Activated CD8-positive, alpha-beta T cell treated with anti-CD3 and anti-CD28 coated beads, Interleukin-2, amount 10 ng/mL, durations not matched to agents 7 days and 5 days (primary cell): ENCODE measurements at regions not wholly inside any gene's neighbourhood (a gene's known extent, or its start where the extent isn't known, plus 50 kb on each side); places are given as distances from the start of the nearest gene placed in this dataset.
"Not testable (repeated sequence)": the region's sequence is repeated elsewhere in the genome, so short reads cannot be mapped to it uniquely, and the experiment has no call there.

ENCODE experiments used
- ATAC-seq: fragments of 150-1000 bp; cut with Tn5 transposase; one replicate; pipeline ENCODE4 v1.10.0; 2021; ENCODE audit warnings: moderate library complexity
- CTCF ChIA-PET: fragments of 350-600 bp; sonication (Branson Sonifier 250); formaldehyde crosslinking; loops from one replicate; lab custom pipeline; 2021; ENCODE audit warnings: antibody characterized with exemption; lab: Charles Lee
- POLR2A ChIA-PET: fragments of 350-600 bp; sonication (Branson Sonifier 250); formaldehyde crosslinking; loops from one replicate; lab custom pipeline; 2021; ENCODE audit warnings: antibody characterized with exemption; lab: Charles Lee
- DNase-seq: peaks from one replicate; pipeline ENCODE4 v3.0.0-alpha.2; 2020
- H3K27ac Mint-ChIP-seq: one replicate; pipeline ENCODE4 v1.8.0; 2021; ENCODE audit warnings: mild to moderate bottlenecking, mixed read lengths
- H3K27me3 Mint-ChIP-seq: one replicate; pipeline ENCODE4 v1.8.0; 2021; ENCODE audit warnings: low read depth, mixed read lengths
- H3K36me3 Mint-ChIP-seq: one replicate; pipeline ENCODE4 v1.8.0; 2021; ENCODE audit warnings: low read depth, mixed read lengths
- H3K4me1 Mint-ChIP-seq: one replicate; pipeline ENCODE4 v1.8.0; 2021; ENCODE audit warnings: low read depth, mixed read lengths
- H3K4me3 Mint-ChIP-seq: one replicate; pipeline ENCODE4 v1.8.0; 2021; ENCODE audit warnings: mild to moderate bottlenecking, mixed read lengths
- H3K9me3 Mint-ChIP-seq: one replicate; pipeline ENCODE4 v1.8.0; 2022; ENCODE audit warnings: mixed read lengths; ENCODE audit not compliant: insufficient read depth

DNA sequence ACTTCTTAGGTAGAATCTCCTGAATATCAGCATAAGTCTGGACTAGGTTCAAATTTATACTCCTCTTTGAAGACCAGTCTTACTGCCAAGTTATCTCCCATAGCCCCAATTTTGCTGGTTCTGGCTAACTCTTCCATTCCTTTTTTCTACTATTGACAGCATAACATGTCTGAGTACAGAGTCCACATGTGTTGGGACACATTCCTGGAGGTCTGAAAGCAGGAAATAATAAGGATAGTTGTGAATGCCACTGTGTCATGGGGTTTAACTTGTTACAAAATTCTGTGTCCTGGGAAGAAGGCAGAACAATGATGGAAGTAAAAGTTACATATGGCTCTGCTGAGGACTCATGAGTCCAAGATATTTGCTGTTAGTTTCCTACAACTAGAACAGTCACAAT, 57.4 kb upstream of the ZBTB20 start:
- Mint-ChIP-seq H3K36me3 (no peaks in the 10 kb centered on the region), H3K27me3 (no peaks in the 10 kb centered on the region), H3K4me3 (no peak overlapping the region), H3K9me3 (no peaks in the 10 kb centered on the region), H3K27ac (no peak overlapping the region), H3K4me1 (no peaks in the 10 kb centered on the region)
- ChIA-PET CTCF (no interaction called here), POLR2A (no interaction called here)
- no peak for ATAC-seq
- no peak for DNase-seq

GRCh38 chr3:115208066-115208750, 61.1 kb upstream of the ZBTB20 start:
- Mint-ChIP-seq H3K27ac (no peak overlapping the region), H3K36me3 (no peaks in the 10 kb centered on the region), H3K9me3 (no peaks in the 10 kb centered on the region), H3K27me3 (no peaks in the 10 kb centered on the region), H3K4me3 (no peak overlapping the region), H3K4me1 (no peaks in the 10 kb centered on the region)
- POLR2A ChIA-PET: no interaction called here
- DNase-seq (no peak), ATAC-seq (no peak)
- CTCF ChIA-PET: interaction anchor here (2.5 kb wide), 1 partner anchor 10 kb away, joined by 9 read pairs; no protein-coding TSS in a partner anchor

GRCh38 chr3:115211810-115212492, 64.9 kb upstream of the ZBTB20 start:
- H3K27ac Mint-ChIP-seq: no peak overlapping the region
- CTCF ChIA-PET: interaction anchor here (1.2 kb wide), 1 partner anchor 481 kb away, joined by 3 read pairs; no protein-coding TSS in a partner anchor
- H3K4me3 Mint-ChIP-seq: no peak overlapping the region
- H3K4me1 Mint-ChIP-seq: no peaks in the 10 kb centered on the region
- POLR2A ChIA-PET: no interaction called here
- no peaks in the 10 kb centered on the region for H3K9me3 Mint-ChIP-seq
- DNase-seq: no peak
- H3K27me3 Mint-ChIP-seq: no peaks in the 10 kb centered on the region
- no peak for ATAC-seq
- no peaks in the 10 kb centered on the region for H3K36me3 Mint-ChIP-seq

- Mint-ChIP-seq H3K27me3 (no peaks in the 10 kb centered on the region), H3K4me3 (no peak overlapping the region), H3K36me3 (no peaks in the 10 kb centered on the region), H3K27ac (no peak overlapping the region), H3K4me1 (no peaks in the 10 kb centered on the region), H3K9me3 (no peaks in the 10 kb centered on the region)
- POLR2A ChIA-PET: no interaction called here
- DNase-seq (no peak), ATAC-seq (no peak)
- CTCF ChIA-PET: no interaction called here
These were observed 65.5 kb upstream of the ZBTB20 start for GRCh38 chr3:115212615-115213014.

DNA sequence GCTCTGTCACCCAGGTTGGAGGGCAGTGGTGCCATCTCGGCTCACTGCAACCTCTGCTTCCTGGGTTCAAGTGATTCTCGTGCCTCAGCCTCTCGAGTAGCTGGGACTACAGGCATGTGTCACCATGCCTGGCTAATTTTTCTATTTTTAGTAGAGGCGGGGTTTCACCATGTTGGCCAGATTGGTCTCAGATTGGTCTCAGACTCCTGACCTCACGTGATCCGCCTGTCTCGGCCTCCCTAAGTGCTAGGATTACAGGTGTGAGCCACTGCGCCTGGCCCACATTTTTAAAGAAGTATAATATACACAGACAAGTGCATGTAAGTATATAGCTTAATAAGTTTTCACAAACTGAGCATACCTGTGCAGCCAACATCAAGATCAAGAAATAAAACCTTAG, 66.0 kb upstream of the ZBTB20 start:
- H3K27ac Mint-ChIP-seq, POLR2A ChIA-PET, ATAC-seq, H3K36me3 Mint-ChIP-seq, H3K27me3 Mint-ChIP-seq, DNase-seq, H3K4me1 Mint-ChIP-seq, H3K4me3 Mint-ChIP-seq, H3K9me3 Mint-ChIP-seq, CTCF ChIA-PET: not testable (repeated sequence)

GRCh38 chr3:115217292-115217677, 70.2 kb upstream of the ZBTB20 start:
- DNase-seq (no peak), ATAC-seq (no peak)
- ChIA-PET POLR2A (no interaction called here), CTCF (interaction anchor here (0.6 to 2.4 kb wide), 10 partner anchors 10 to 598 kb away, joined by 3 to 19 read pairs (median 6); no protein-coding TSS in a partner anchor)
- no peak overlapping the region for H3K27ac Mint-ChIP-seq
- no peaks in the 10 kb centered on the region for H3K4me1 Mint-ChIP-seq
- H3K36me3 Mint-ChIP-seq: no peaks in the 10 kb centered on the region
- H3K9me3 Mint-ChIP-seq: no peaks in the 10 kb centered on the region
- no peak overlapping the region for H3K4me3 Mint-ChIP-seq
- H3K27me3 Mint-ChIP-seq: peaks cover 5% of the 10 kb centered on the region

GRCh38 chr3:115217678-115218451, 70.8 kb upstream of the ZBTB20 start:
- CTCF ChIA-PET: interaction anchor here (0.6 to 2.4 kb wide), 18 partner anchors 8 to 618 kb away, joined by 3 to 19 read pairs (median 4); no protein-coding TSS in a partner anchor
- POLR2A ChIA-PET: no interaction called here
- no peak overlapping the region for H3K27ac Mint-ChIP-seq
- no peaks in the 10 kb centered on the region for H3K9me3 Mint-ChIP-seq
- ATAC-seq: no peak
- H3K36me3 Mint-ChIP-seq: no peaks in the 10 kb centered on the region
- DNase-seq: peak; percentile 37
- H3K4me3 Mint-ChIP-seq: no peak overlapping the region
- peaks cover 6% of the 10 kb centered on the region for H3K27me3 Mint-ChIP-seq
- H3K4me1 Mint-ChIP-seq: no peaks in the 10 kb centered on the region

DNA sequence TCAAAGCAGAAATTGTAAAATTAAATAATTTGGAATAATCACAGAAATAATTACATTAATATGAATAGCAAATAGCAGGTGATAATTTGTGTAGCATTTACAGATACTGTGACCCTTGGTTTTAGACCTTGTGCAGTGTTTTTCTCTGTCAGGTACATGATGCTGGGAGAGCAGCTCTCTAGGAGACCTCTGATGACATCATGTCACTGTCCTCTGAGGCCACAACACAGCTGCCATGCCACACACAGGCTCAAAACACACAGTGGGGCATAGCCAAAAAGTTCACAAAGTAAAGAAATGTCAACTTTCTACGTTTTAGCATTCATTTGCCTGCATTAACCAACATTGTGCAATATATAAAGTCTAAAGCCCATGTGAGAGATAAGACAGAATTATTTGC, 71.8 kb upstream of the ZBTB20 start:
- Mint-ChIP-seq H3K27ac (no peak overlapping the region), H3K36me3 (no peaks in the 10 kb centered on the region), H3K4me3 (no peak overlapping the region), H3K27me3 (peaks cover 7% of the 10 kb centered on the region), H3K4me1 (no peaks in the 10 kb centered on the region), H3K9me3 (no peaks in the 10 kb centered on the region)
- ChIA-PET CTCF (interaction anchor here (0.8 to 2.4 kb wide), 10 partner anchors 9 to 617 kb away, joined by 3 to 19 read pairs (median 6); no protein-coding TSS in a partner anchor), POLR2A (no interaction called here)
- ATAC-seq (no peak), DNase-seq (no peak)

DNA sequence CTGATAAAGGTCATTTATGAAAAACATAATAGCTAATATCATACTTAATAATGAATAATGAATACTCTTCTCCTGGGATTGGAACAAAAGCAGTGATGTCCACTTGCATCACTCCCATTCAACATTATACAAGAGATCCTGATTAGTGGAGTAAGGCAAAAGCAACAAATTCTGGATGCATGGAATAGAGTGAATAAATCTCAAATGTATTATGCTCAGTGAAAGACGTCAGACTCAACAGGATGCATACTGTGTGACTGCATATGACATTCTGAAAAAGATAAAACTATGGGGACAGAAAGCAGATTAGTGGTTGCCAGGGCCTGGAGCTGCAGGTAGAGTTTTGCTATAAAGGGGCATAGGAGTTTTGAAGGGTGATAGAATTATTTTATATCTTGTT, 77.6 kb upstream of the ZBTB20 start:
- peaks cover 19% of the 10 kb centered on the region for H3K27me3 Mint-ChIP-seq
- ATAC-seq: no peak

GRCh38 chr3:115226844-115227445, 79.9 kb upstream of the ZBTB20 start:
- Mint-ChIP-seq H3K4me1 (no peaks in the 10 kb centered on the region), H3K4me3 (no peak overlapping the region), H3K27ac (no peak overlapping the region), H3K9me3 (no peaks in the 10 kb centered on the region), H3K36me3 (no peaks in the 10 kb centered on the region), H3K27me3 (peaks cover 14% of the 10 kb centered on the region)
- DNase-seq: no peak
- POLR2A ChIA-PET: no interaction called here
- ATAC-seq: no peak
- CTCF ChIA-PET: no interaction called here

More for the DNA sequence above, 77.6 kb upstream of the ZBTB20 start:
- no peak for DNase-seq
- CTCF ChIA-PET: no interaction called here
- POLR2A ChIA-PET: no interaction called here
- H3K4me1 Mint-ChIP-seq: no peaks in the 10 kb centered on the region
- no peaks in the 10 kb centered on the region for H3K36me3 Mint-ChIP-seq
- H3K9me3 Mint-ChIP-seq: no peaks in the 10 kb centered on the region
- no peak overlapping the region for H3K27ac Mint-ChIP-seq
- H3K4me3 Mint-ChIP-seq: no peak overlapping the region

GRCh38 chr3:115227461-115227860, 80.4 kb upstream of the ZBTB20 start:
- Mint-ChIP-seq H3K4me1 (no peaks in the 10 kb centered on the region), H3K36me3 (no peaks in the 10 kb centered on the region), H3K27ac (no peak overlapping the region), H3K27me3 (peaks cover 14% of the 10 kb centered on the region), H3K9me3 (no peaks in the 10 kb centered on the region), H3K4me3 (no peak overlapping the region)
- POLR2A ChIA-PET: no interaction called here
- CTCF ChIA-PET: no interaction called here
- ATAC-seq (no peak), DNase-seq (no peak)
